ENCODE measurements at regions not wholly inside any gene's neighbourhood (a gene's known extent, or its start where the extent isn't known, plus 50 kb on each side); places are given as distances from the start of the nearest gene placed in this dataset.

GRCh38 chr1:169027607-169028320 lies 78.7 kb upstream of the ATP1B1 start:
- Mint-ChIP-seq H3K36me3 (ENCODE audit: low read depth) (no peaks in the 10 kb centered on the region), H3K27me3 (ENCODE audit: insufficient read depth) (peaks cover 2% of the 10 kb centered on the region), H3K9me3 (no peaks in the 10 kb centered on the region), H3K27ac (no peak overlapping the region), H3K4me3 (no peak overlapping the region), H3K4me1 (peaks cover 10% of the 10 kb centered on the region)
- H3K9ac ChIP-seq (ENCODE audit: extremely low read depth, low read length, poor library complexity, severe bottlenecking) = no peak overlapping the region
- no peaks in the 10 kb centered on the region for H3K4me1 ChIP-seq (ENCODE audit: control insufficient read depth, insufficient read depth, low read length)
- H3K9me3 ChIP-seq (ENCODE audit: control insufficient read depth, low read length) = no peaks in the 10 kb centered on the region
- H3K27me3 ChIP-seq (ENCODE audit: control insufficient read depth, insufficient read depth, low read length, poor library complexity, severe bottlenecking) = no peaks in the 10 kb centered on the region
- 91 to 100% methylated on average over 3 to 8 of the region's 8 CpGs for WGBS, 2 experiments (ENCODE audit: insufficient coverage in 1 of 2, insufficient read length in 1 of 2)
- no peak for DNase-seq
- H3K36me3 ChIP-seq (ENCODE audit: control insufficient read depth, insufficient read depth, low read length) = no peaks in the 10 kb centered on the region
- H3K4me3 ChIP-seq (ENCODE audit: low read length) = no peak overlapping the region
- no peak overlapping the region for H3K27ac ChIP-seq (ENCODE audit: low read depth, low read length)
- no peak for TF ChIP-seq CTCF (conservative IDR thresholded peaks at IDR 0.05)

- Histone ChIP-seq H3K27ac (ENCODE audit: low read depth, low read length) (no peak overlapping the region), H3K27me3 (ENCODE audit: control insufficient read depth, insufficient read depth, low read length, poor library complexity, severe bottlenecking) (no peaks in the 10 kb centered on the region), H3K36me3 (ENCODE audit: control insufficient read depth, insufficient read depth, low read length) (no peaks in the 10 kb centered on the region), H3K4me1 (ENCODE audit: control insufficient read depth, insufficient read depth, low read length) (no peaks in the 10 kb centered on the region), H3K4me3 (ENCODE audit: low read length) (no peak overlapping the region), H3K9me3 (ENCODE audit: control insufficient read depth, low read length) (no peaks in the 10 kb centered on the region), H3K9ac (ENCODE audit: extremely low read depth, low read length, poor library complexity, severe bottlenecking) (no peak overlapping the region)
- Mint-ChIP-seq H3K36me3 (ENCODE audit: low read depth) (no peaks in the 10 kb centered on the region), H3K9me3 (no peaks in the 10 kb centered on the region), H3K4me1 (peaks cover 10% of the 10 kb centered on the region), H3K27ac (no peak overlapping the region), H3K27me3 (ENCODE audit: insufficient read depth) (no peaks in the 10 kb centered on the region), H3K4me3 (no peak overlapping the region)
- no peak for TF ChIP-seq CTCF (conservative IDR thresholded peaks at IDR 0.05)
- WGBS, 2 experiments (ENCODE audit: insufficient coverage in 1 of 2, insufficient read length in 1 of 2) = 73 to 77% methylated on average over 5 of the region's 5 CpGs
- no peak for DNase-seq
Measured at GRCh38 chr1:169031566-169032224, 74.8 kb upstream of the ATP1B1 start.

GRCh38 chr1:169041366-169041765 lies 65.1 kb upstream of the ATP1B1 start:
- peaks cover 6% of the 10 kb centered on the region for H3K4me1 Mint-ChIP-seq
- Histone ChIP-seq H3K27ac (ENCODE audit: low read depth, low read length) (no peak overlapping the region), H3K4me1 (ENCODE audit: control insufficient read depth, insufficient read depth, low read length) (no peaks in the 10 kb centered on the region), H3K4me3 (ENCODE audit: low read length) (no peak overlapping the region), H3K36me3 (ENCODE audit: control insufficient read depth, insufficient read depth, low read length) (no peaks in the 10 kb centered on the region), H3K9ac (ENCODE audit: extremely low read depth, low read length, poor library complexity, severe bottlenecking) (no peak overlapping the region), H3K9me3 (ENCODE audit: control insufficient read depth, low read length) (no peaks in the 10 kb centered on the region), H3K27me3 (ENCODE audit: control insufficient read depth, insufficient read depth, low read length, poor library complexity, severe bottlenecking) (no peaks in the 10 kb centered on the region)
- peaks cover 5% of the 10 kb centered on the region for H3K27me3 Mint-ChIP-seq (ENCODE audit: insufficient read depth)
- TF ChIP-seq CTCF (conservative IDR thresholded peaks at IDR 0.05) = no peak
- H3K9me3 Mint-ChIP-seq = peaks cover 1% of the 10 kb centered on the region
- 89 to 100% methylated on average over 1 to 4 of the region's 4 CpGs for WGBS, 2 experiments (ENCODE audit: insufficient coverage in 1 of 2, insufficient read length in 1 of 2)
- no peaks in the 10 kb centered on the region for H3K36me3 Mint-ChIP-seq (ENCODE audit: low read depth)
- no peak for DNase-seq
- no peak overlapping the region for H3K27ac Mint-ChIP-seq
- H3K4me3 Mint-ChIP-seq = no peak overlapping the region

Data from endodermal cell (in vitro differentiated cells).